Keratinocyte (primary cell): ENCODE measurements at regions not wholly inside any gene's neighbourhood (a gene's known extent, or its start where the extent isn't known, plus 50 kb on each side); places are given as distances from the start of the nearest gene placed in this dataset.

Source experiments
- DNase-seq: peaks from one replicate; pipeline ENCODE4 v3.0.0-alpha.2; 2011; ENCODE audit warnings: low read depth, missing footprints, low spot score
- FAIRE-seq: peaks from 2 replicates; lab custom pipeline; 2011; peaks lifted over from hg19 to GRCh38; lab: Jason Lieb, UNC
- H2AFZ ChIP-seq: 2 replicates; pipeline ENCODE4 v1.6.0; 2012; ENCODE audit warnings: low read length, control low read depth, inconsistent platforms; ENCODE audit not compliant: control insufficient read depth
- H3K27ac ChIP-seq: 2 replicates; pipeline ENCODE4 v1.5.1; 2011; ENCODE audit warnings: low read length; ENCODE audit not compliant: control insufficient read depth, insufficient read depth
- H3K27me3 ChIP-seq: 3 replicates; pipeline ENCODE4 v1.6.0; 2011; ENCODE audit warnings: low read length; ENCODE audit not compliant: control insufficient read depth, insufficient read depth; ENCODE audit errors: extremely low read depth
- H3K36me3 ChIP-seq, 2 experiments: 2 replicates in 1 of 2; 3 replicates in 1 of 2; pipeline ENCODE4 v1.5.1; 2011; ENCODE audit warnings: low read length in 2 of 2, mild to moderate bottlenecking in 1 of 2; ENCODE audit not compliant: control insufficient read depth in 2 of 2, insufficient read depth in 2 of 2; ENCODE audit errors: extremely low read depth in 1 of 2
- H3K4me1 ChIP-seq: 3 replicates; pipeline ENCODE4 v1.5.1; 2011; ENCODE audit warnings: low read length; ENCODE audit not compliant: control insufficient read depth, insufficient read depth; ENCODE audit errors: extremely low read depth
- H3K4me2 ChIP-seq: 3 replicates; pipeline ENCODE4 v1.6.0; 2011; ENCODE audit warnings: low read depth, low read length; ENCODE audit not compliant: control insufficient read depth, insufficient read depth; ENCODE audit errors: extremely low read depth
- H3K4me3 ChIP-seq, 3 experiments: fragments of 200-600 bp in 1 of 3; sonication (generic) in 1 of 3; 2 replicates in 2 of 3; 3 replicates in 1 of 3; pipeline ENCODE4 v1.5.1; 2011 to 2016; ENCODE audit warnings: low read length in 3 of 3, mild to moderate bottlenecking in 3 of 3, control low read depth in 2 of 3, inconsistent platforms in 1 of 3, low read depth in 1 of 3, mixed read lengths in 1 of 3, mixed run types in 1 of 3, moderate library complexity in 1 of 3; ENCODE audit not compliant: control insufficient read depth in 2 of 3, insufficient read depth in 2 of 3; ENCODE audit errors: extremely low read depth in 1 of 3
- H3K79me2 ChIP-seq: 2 replicates; pipeline ENCODE4 v1.6.0; 2012; ENCODE audit warnings: low read length; ENCODE audit not compliant: control insufficient read depth, insufficient read depth
- H3K9ac ChIP-seq: 3 replicates; pipeline ENCODE4 v1.6.0; 2011; ENCODE audit warnings: low read length; ENCODE audit not compliant: control insufficient read depth, insufficient read depth; ENCODE audit errors: extremely low read depth
- H3K9me1 ChIP-seq: 3 replicates; pipeline ENCODE4 v1.6.0; 2011; ENCODE audit warnings: low read length; ENCODE audit not compliant: control insufficient read depth, insufficient read depth; ENCODE audit errors: extremely low read depth
- H3K9me3 ChIP-seq: 2 replicates; pipeline ENCODE4 v1.5.1; 2012; ENCODE audit warnings: low read depth, low read length; ENCODE audit not compliant: control insufficient read depth
- H4K20me1 ChIP-seq: 3 replicates; pipeline ENCODE4 v1.6.0; 2011; ENCODE audit warnings: low read length; ENCODE audit not compliant: control insufficient read depth, insufficient read depth; ENCODE audit errors: extremely low read depth
- EZH2 ChIP-seq: IDR thresholded peaks from one replicate; pipeline ENCODE4 v1.6.1; 2012; ENCODE audit warnings: inconsistent platforms, mild to moderate bottlenecking, low read length, moderate library complexity
- dilution Hi-C: fragments of 300-500 bp; cut with MboI; formaldehyde crosslinking; loops from one replicate; pipeline ENCODE4 v1.7.0; 2020; ENCODE audit warnings: low sequenced_read_pairs; ENCODE audit not compliant: extremely low pct_ligation_motif_present
- TF ChIP-seq, protein P1 (sequence below), 3 experiments: IDR thresholded peaks in 1 of 3; conservative IDR thresholded peaks in 1 of 3; optimal IDR thresholded peaks in 1 of 3; 2 replicates in 2 of 3; 3 replicates in 1 of 3; pipeline versions ENCODE3 to v1.5.1; 2011; ENCODE audit warnings: low read length in 3 of 3, mild to moderate bottlenecking in 3 of 3, moderate library complexity in 2 of 3, control low read depth in 1 of 3, inconsistent platforms in 1 of 3; ENCODE audit not compliant: insufficient read depth in 2 of 3; ENCODE audit errors: extremely low read depth in 1 of 3

DNA sequence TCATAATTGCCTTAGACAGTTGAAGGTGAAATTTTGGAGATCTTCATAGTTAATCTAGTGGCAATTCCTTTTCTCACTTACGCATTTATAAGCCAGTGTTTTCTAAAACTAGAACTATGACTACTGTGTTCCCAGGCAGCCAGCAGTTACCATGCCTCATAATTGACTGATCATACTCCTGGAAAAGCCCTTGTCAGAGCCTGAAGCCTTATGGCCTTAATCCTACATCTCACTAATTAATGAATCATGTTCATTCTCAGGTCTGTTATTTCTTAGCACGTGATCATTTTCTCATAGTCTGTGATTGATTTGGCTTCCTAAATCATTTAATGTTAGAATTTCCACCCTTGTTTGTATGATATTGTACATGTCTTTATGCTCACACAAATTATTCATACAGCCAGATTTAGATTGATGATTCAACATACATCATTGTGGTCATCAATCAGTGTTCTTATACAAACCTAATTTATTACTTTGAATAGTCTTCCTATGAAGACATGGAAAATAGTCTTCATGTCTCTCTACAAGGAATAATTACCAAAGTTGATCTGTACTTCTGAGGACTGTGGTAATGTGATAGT is 132.6 kb upstream of the ASCC3 start:
- no peaks in the 10 kb centered on the region for H4K20me1 ChIP-seq
- H3K9me1 ChIP-seq: no peaks in the 10 kb centered on the region
- no peak overlapping the region for H3K4me3 ChIP-seq
- no peaks in the 10 kb centered on the region for H3K79me2 ChIP-seq
- H3K9me3 ChIP-seq: no peaks in the 10 kb centered on the region
- H3K4me1 ChIP-seq: no peaks in the 10 kb centered on the region
- TF ChIP-seq, protein P1, sequence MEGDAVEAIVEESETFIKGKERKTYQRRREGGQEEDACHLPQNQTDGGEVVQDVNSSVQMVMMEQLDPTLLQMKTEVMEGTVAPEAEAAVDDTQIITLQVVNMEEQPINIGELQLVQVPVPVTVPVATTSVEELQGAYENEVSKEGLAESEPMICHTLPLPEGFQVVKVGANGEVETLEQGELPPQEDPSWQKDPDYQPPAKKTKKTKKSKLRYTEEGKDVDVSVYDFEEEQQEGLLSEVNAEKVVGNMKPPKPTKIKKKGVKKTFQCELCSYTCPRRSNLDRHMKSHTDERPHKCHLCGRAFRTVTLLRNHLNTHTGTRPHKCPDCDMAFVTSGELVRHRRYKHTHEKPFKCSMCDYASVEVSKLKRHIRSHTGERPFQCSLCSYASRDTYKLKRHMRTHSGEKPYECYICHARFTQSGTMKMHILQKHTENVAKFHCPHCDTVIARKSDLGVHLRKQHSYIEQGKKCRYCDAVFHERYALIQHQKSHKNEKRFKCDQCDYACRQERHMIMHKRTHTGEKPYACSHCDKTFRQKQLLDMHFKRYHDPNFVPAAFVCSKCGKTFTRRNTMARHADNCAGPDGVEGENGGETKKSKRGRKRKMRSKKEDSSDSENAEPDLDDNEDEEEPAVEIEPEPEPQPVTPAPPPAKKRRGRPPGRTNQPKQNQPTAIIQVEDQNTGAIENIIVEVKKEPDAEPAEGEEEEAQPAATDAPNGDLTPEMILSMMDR (optimal IDR thresholded peaks at IDR 0.05 in 1 of 3, IDR thresholded peaks at IDR 0.05 in 1 of 3, conservative IDR thresholded peaks at IDR 0.05 in 1 of 3; ENCODE audit: extremely low read depth in 1 of 3, insufficient read depth in 2 of 3, low read length in 3 of 3): no peak
- no peak for TF ChIP-seq EZH2
- no peaks in the 10 kb centered on the region for H3K27me3 ChIP-seq
- dilution Hi-C loops: no loop called here
- H3K9ac ChIP-seq: no peak overlapping the region
- no peak overlapping the region for H2AFZ ChIP-seq
- H3K36me3 ChIP-seq: no peaks in the 10 kb centered on the region
- FAIRE-seq (no peak), DNase-seq (no peak)
- H3K4me2 ChIP-seq: no peak overlapping the region
- H3K27ac ChIP-seq: no peak overlapping the region

DNA sequence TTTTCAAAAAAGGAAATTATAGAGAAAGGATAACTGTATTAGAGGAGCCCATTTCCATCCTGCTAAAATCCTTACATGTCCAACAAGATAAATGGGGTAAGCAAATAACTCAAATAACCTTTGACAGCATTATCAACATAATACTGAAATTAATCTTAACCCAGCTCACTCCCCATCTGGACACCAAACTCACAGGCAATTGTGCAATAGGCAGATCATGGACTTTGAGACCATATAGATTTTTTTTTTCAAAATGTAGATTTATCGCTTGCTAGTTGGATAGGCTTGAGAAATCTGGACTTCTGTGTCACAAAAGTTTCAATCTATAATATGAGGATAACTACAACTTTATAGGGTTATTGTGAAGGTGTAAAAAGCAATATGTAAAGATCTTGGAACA is 134.4 kb upstream of the ASCC3 start:
- no peak for TF ChIP-seq EZH2
- TF ChIP-seq, protein P1 (optimal IDR thresholded peaks at IDR 0.05 in 1 of 3, IDR thresholded peaks at IDR 0.05 in 1 of 3, conservative IDR thresholded peaks at IDR 0.05 in 1 of 3; ENCODE audit: extremely low read depth in 1 of 3, insufficient read depth in 2 of 3, low read length in 3 of 3): no peak
- Histone ChIP-seq H2AFZ (no peak overlapping the region), H3K9me1 (no peaks in the 10 kb centered on the region), H3K9me3 (no peaks in the 10 kb centered on the region), H3K36me3 (no peaks in the 10 kb centered on the region), H3K27ac (no peak overlapping the region), H3K4me1 (no peaks in the 10 kb centered on the region), H3K27me3 (no peaks in the 10 kb centered on the region), H4K20me1 (no peaks in the 10 kb centered on the region), H3K4me3 (no peak overlapping the region), H3K9ac (no peak overlapping the region), H3K4me2 (no peak overlapping the region), H3K79me2 (no peaks in the 10 kb centered on the region)
- dilution Hi-C loops: no loop called here
- DNase-seq (no peak), FAIRE-seq (no peak)
